Endothelial cell of umbilical vein (primary cell): ENCODE measurements at regions not wholly inside any gene's neighbourhood (a gene's known extent, or its start where the extent isn't known, plus 50 kb on each side); places are given as distances from the start of the nearest gene placed in this dataset.
"Not testable (repeated sequence)": the region's sequence is repeated elsewhere in the genome, so short reads cannot be mapped to it uniquely, and the experiment has no call there.

Experiments
- BruUV-seq: library from RNA; stranded (reverse); fragments of 400-500 nt; replicated peaks from 2 replicates; lab custom pipeline; 2021; lab: Mats Ljungman, UMichigan
- CTCF ChIA-PET: fragments of 300-600, 350-600 bp; sonication (Branson Sonifier 250); formaldehyde crosslinking; loops from one replicate; lab custom pipeline; 2021; ENCODE audit warnings: antibody characterized with exemption, inconsistent platforms; lab: Charles Lee
- POLR2A ChIA-PET: fragments of 300-600, 350-600 bp; sonication (Branson Sonifier 250); formaldehyde crosslinking; loops from one replicate; lab custom pipeline; 2021; ENCODE audit warnings: antibody characterized with exemption, inconsistent platforms; lab: Charles Lee
- DNase-seq: peaks from one replicate; pipeline ENCODE4 v3.0.0-alpha.2; 2011; ENCODE audit warnings: low read depth, low spot score
- FAIRE-seq: peaks from 2 replicates; lab custom pipeline; 2011; peaks lifted over from hg19 to GRCh38; lab: Jason Lieb, UNC
- H2AFZ ChIP-seq: 2 replicates; pipeline ENCODE4 v1.6.0; 2012; ENCODE audit warnings: low read depth, low read length, control low read depth, inconsistent platforms
- H3K27ac ChIP-seq: 2 replicates; pipeline ENCODE4 v1.5.1; 2011; ENCODE audit warnings: low read depth, mild to moderate bottlenecking, control low read depth, low read length, moderate library complexity; ENCODE audit not compliant: insufficient read depth
- H3K27me3 ChIP-seq, 2 experiments: 2 replicates each; pipeline versions ENCODE4 v1.6.0 to v1.6.1; 2011; ENCODE audit warnings: low read length in 2 of 2, mixed read lengths in 1 of 2; ENCODE audit not compliant: control insufficient read depth in 2 of 2, insufficient read depth in 2 of 2
- H3K36me3 ChIP-seq, 2 experiments: 2 replicates in 1 of 2; 3 replicates in 1 of 2; pipeline ENCODE4 v1.5.1; 2011; ENCODE audit warnings: low read length in 2 of 2, mild to moderate bottlenecking in 1 of 2, moderate library complexity in 1 of 2; ENCODE audit not compliant: control insufficient read depth in 2 of 2, insufficient read depth in 2 of 2; ENCODE audit errors: extremely low read depth in 1 of 2
- H3K4me1 ChIP-seq: 3 replicates; pipeline ENCODE4 v1.5.1; 2011; ENCODE audit warnings: mild to moderate bottlenecking, low read length; ENCODE audit not compliant: control insufficient read depth, insufficient read depth; ENCODE audit errors: extremely low read depth
- H3K4me2 ChIP-seq: 2 replicates; pipeline ENCODE4 v1.6.1; 2011; ENCODE audit warnings: low read length, control low read depth, mixed read lengths; ENCODE audit not compliant: insufficient read depth
- H3K4me3 ChIP-seq, 3 experiments: fragments of 200-600 bp in 1 of 3; sonication (generic), shearing (Covaris generic) in 1 of 3; replicated peaks in 1 of 3; 2 replicates each; pipeline ENCODE4 v1.5.1; 2011 to 2016; ENCODE audit warnings: control low read depth in 3 of 3, low read length in 3 of 3, mild to moderate bottlenecking in 2 of 3, inconsistent platforms in 1 of 3, low read depth in 1 of 3, moderate library complexity in 1 of 3; ENCODE audit not compliant: insufficient read depth in 1 of 3
- H3K79me2 ChIP-seq: 2 replicates; pipeline ENCODE4 v1.6.0; 2012; ENCODE audit warnings: low read length, inconsistent platforms; ENCODE audit not compliant: control insufficient read depth, insufficient read depth
- H3K9ac ChIP-seq: replicated peaks from 2 replicates; pipeline ENCODE3; 2011; ENCODE audit warnings: low read length, control low read depth; ENCODE audit not compliant: insufficient read depth; ENCODE audit errors: extremely low read depth
- H3K9me1 ChIP-seq: replicated peaks from 3 replicates; pipeline ENCODE4 v1.6.0; 2011; ENCODE audit warnings: mild to moderate bottlenecking, low read length; ENCODE audit not compliant: control insufficient read depth, insufficient read depth; ENCODE audit errors: extremely low read depth
- H3K9me3 ChIP-seq: replicated peaks from 2 replicates; pipeline ENCODE4 v1.5.1; 2012; ENCODE audit warnings: low read length, inconsistent platforms; ENCODE audit not compliant: control insufficient read depth, insufficient read depth
- H4K20me1 ChIP-seq: replicated peaks from 2 replicates; pipeline ENCODE3; 2011; ENCODE audit warnings: mild to moderate bottlenecking, low read length; ENCODE audit not compliant: control insufficient read depth, insufficient read depth; ENCODE audit errors: extremely low read depth
- CTCF ChIP-seq, 2 donors: IDR thresholded peaks; 1 replicate in 1 of 2; 2 replicates in 1 of 2; pipeline ENCODE4 v1.5.1; 2011; ENCODE audit warnings: low read length in 2 of 2, mild to moderate bottlenecking in 2 of 2, moderate library complexity in 2 of 2, control low read depth in 1 of 2, inconsistent platforms in 1 of 2, low read depth in 1 of 2; ENCODE audit not compliant: insufficient read depth in 1 of 2; ENCODE audit errors: extremely low read depth in 1 of 2
- FOS ChIP-seq: IDR thresholded peaks from 2 replicates; pipeline ENCODE4 v1.6.1; 2011; ENCODE audit warnings: mild to moderate bottlenecking, low read length, moderate library complexity, borderline replicate concordance; ENCODE audit not compliant: insufficient read depth
- GATA2 ChIP-seq: IDR thresholded peaks from 2 replicates; pipeline ENCODE4 v1.7.0; 2011; ENCODE audit warnings: low read depth, mild to moderate bottlenecking, moderate library complexity, mixed read lengths, low read length; ENCODE audit not compliant: insufficient read length, insufficient read depth
- MAX ChIP-seq: IDR thresholded peaks from 2 replicates; pipeline ENCODE4 v1.6.1; 2011; ENCODE audit not compliant: insufficient read depth, insufficient read length
- MYC ChIP-seq: IDR thresholded peaks from one replicate; pipeline ENCODE4 v1.6.1; 2011; ENCODE audit warnings: mild to moderate bottlenecking, low read depth, low read length
- POLR2A ChIP-seq: IDR thresholded peaks from 2 replicates; pipeline ENCODE4 v1.6.1; 2012; ENCODE audit warnings: low read depth, mild to moderate bottlenecking, control low read depth, low read length
- POLR2AphosphoS5 ChIP-seq: IDR thresholded peaks from 2 replicates; pipeline ENCODE4 v1.6.1; 2012; ENCODE audit warnings: low read depth, mild to moderate bottlenecking, control low read depth, low read length, moderate library complexity; ENCODE audit not compliant: insufficient read depth
- dilution Hi-C: fragments of 300-500 bp; cut with MboI; formaldehyde crosslinking; loops from one replicate; pipeline ENCODE4 v1.15.0; 2019; ENCODE audit warnings: low sequenced_read_pairs; ENCODE audit not compliant: extremely low pct_ligation_motif_present
- intact Hi-C: fragments of 100-400 bp; cut with micrococcal nuclease; formaldehyde crosslinking; loops from one replicate; pipeline ENCODE4 v1.10.0; 2022

GRCh38 chr14:76298896-76299295 lies 77.0 kb upstream of the ESRRB start:
- FAIRE-seq (no peak), DNase-seq (no peak)
- ChIA-PET CTCF (no interaction called here), POLR2A (no interaction called here)
- H3K79me2 ChIP-seq, result no peaks in the 10 kb centered on the region
- no peaks in the 10 kb centered on the region for H3K36me3 ChIP-seq
- no peak for TF ChIP-seq MAX
- TF ChIP-seq POLR2AphosphoS5, result no peak
- TF ChIP-seq GATA2, result no peak
- no peak for TF ChIP-seq CTCF (IDR thresholded peaks at IDR 0.05; ENCODE audit: extremely low read depth in 1 of 2, insufficient read depth in 1 of 2, low read depth in 1 of 2, low read length in 2 of 2)
- TF ChIP-seq FOS, result no peak
- no peak for TF ChIP-seq MYC
- no peak for TF ChIP-seq POLR2A
- H3K27ac ChIP-seq, result no peak overlapping the region
- no peak overlapping the region for H3K9ac ChIP-seq
- no peaks in the 10 kb centered on the region for H4K20me1 ChIP-seq
- BruUV-seq, result no TSS peak
- H2AFZ ChIP-seq, result no peak overlapping the region
- H3K4me3 ChIP-seq, result no peak overlapping the region
- peaks cover 2 to 3% of the 10 kb centered on the region in 2 experiments for H3K27me3 ChIP-seq
- H3K4me1 ChIP-seq, result no peaks in the 10 kb centered on the region
- dilution Hi-C loops (no loop called here), intact Hi-C loops (no loop called here)
- no peak overlapping the region for H3K4me2 ChIP-seq
- H3K9me3 ChIP-seq, result no peaks in the 10 kb centered on the region
- no peaks in the 10 kb centered on the region for H3K9me1 ChIP-seq

GRCh38 chr14:76303188-76303587 lies 72.7 kb upstream of the ESRRB start:
- dilution Hi-C loops, FAIRE-seq: not testable (repeated sequence)
- CTCF ChIA-PET, result interaction anchor here (1.1 to 1.5 kb wide), 2 partner anchors 8 to 49 kb away, joined by 3 to 4 read pairs; no protein-coding TSS in a partner anchor

More at GRCh38 chr14:76303188-76303587, 72.7 kb upstream of the ESRRB start:
- H3K27me3 ChIP-seq, H4K20me1 ChIP-seq, H3K9ac ChIP-seq, DNase-seq, intact Hi-C loops, H3K4me2 ChIP-seq, H3K9me3 ChIP-seq, POLR2A ChIA-PET, H3K79me2 ChIP-seq, H2AFZ ChIP-seq, H3K4me1 ChIP-seq, H3K36me3 ChIP-seq, H3K4me3 ChIP-seq, BruUV-seq, H3K9me1 ChIP-seq, H3K27ac ChIP-seq: not testable (repeated sequence)
